HG03280 (cell line): ENCODE measurements at regions not wholly inside any gene's neighbourhood (a gene's known extent, or its start where the extent isn't known, plus 50 kb on each side); places are given as distances from the start of the nearest gene placed in this dataset.

Experiments
- ATAC-seq: cut with Tn5 transposase; IDR thresholded peaks from one replicate; pipeline ENCODE4 v1.9.1; 2021; ENCODE audit warnings: mild to moderate bottlenecking, moderate library complexity; ENCODE audit not compliant: unreplicated experiment

DNA sequence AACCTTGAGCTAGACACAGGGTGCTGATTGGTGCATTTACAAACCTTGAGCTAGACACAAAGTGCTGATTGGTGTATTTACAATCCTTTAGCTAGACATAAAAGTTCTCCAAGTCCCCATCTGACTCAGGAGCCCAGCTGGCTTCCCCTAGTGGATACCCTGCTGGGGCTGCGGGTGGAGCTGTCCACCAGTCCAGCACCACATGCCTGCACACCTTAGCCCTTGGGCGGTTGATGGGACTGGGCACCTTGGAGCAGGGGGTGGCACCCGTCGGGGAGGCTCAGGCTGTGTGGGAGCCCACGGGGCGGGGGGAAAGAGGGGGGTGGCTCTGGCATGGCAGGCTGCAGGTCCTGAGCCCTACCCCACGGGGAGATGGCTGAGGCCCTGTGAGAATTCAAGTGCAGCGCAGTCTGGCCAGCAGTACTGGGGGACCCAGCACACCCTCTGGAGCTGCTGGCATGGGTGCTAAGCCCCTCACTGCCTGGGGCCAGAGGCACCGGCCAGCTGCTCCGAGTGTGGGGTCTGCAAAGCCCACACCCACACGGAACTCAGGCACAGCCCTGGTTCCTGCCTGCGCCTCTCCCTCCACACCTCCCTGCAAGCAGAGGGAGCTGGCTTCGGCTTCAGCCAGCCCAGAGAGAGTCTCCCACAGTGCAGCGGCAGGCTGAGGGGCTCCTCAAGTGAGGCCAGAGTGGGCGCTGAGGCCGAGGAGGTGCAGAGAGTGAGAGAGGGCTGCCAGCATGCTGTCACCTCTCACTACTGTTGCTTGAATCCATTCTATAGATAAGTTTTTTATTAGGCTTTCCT lies 369.8 kb upstream of the SMIM30 start:
- ATAC-seq = no peak

DNA sequence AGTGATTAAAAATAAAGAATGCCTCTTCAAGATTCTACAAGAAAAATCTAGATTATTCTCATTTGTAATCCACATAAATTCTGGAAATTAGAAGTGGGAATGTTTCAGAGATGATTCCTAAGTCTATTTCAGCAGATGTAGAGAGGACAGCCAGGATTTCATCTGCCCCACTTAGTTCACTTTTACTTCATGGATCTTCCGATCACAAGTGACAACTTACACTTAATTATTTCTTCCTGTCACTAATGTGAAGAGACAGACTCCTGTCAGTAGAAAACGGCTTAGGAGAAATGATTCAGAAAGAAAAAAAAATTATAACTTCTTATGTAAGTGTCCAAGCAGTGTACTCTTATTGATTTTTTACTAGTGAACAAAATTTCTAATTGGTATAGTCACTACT lies 368.2 kb upstream of the SMIM30 start:
- no peak for ATAC-seq

DNA sequence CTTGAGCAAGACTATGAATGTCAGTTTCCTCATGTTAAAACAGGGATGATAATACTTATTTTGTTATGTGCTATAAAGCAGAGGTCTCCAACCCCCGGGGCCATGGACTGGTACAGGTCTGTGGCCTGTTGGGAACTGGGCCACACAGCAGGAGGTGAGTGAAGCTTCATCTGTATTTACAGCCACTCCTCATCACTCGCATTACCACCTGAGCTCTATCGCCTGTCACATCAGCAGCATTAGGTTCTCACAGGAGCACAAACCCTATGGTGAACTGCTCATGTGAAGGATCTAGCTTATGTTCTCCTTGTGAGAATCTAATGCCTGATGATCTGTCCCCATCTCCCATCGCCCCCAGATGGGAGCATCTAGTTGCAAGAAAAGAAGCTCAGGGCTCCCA lies 365.3 kb upstream of the SMIM30 start:
- no peak for ATAC-seq

DNA sequence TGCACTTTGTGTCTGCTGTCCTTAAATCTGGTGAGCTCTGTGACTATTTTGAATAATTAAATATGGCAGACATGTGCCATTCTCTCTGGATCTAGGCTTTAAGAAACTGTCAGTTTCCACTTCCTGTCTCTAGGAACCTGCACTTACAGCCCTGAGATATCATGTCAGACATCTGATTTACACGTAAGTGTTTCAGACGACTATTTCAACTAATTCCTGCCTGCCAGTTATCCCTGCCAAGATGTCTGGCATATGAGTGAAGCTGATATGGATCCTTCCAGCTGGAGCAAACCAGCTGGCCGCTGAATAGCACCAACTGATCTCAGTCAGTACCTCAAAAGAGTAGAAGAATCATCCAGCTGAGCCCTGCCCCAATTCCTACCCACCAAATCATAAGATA lies 362.2 kb upstream of the SMIM30 start:
- ATAC-seq = no peak

DNA sequence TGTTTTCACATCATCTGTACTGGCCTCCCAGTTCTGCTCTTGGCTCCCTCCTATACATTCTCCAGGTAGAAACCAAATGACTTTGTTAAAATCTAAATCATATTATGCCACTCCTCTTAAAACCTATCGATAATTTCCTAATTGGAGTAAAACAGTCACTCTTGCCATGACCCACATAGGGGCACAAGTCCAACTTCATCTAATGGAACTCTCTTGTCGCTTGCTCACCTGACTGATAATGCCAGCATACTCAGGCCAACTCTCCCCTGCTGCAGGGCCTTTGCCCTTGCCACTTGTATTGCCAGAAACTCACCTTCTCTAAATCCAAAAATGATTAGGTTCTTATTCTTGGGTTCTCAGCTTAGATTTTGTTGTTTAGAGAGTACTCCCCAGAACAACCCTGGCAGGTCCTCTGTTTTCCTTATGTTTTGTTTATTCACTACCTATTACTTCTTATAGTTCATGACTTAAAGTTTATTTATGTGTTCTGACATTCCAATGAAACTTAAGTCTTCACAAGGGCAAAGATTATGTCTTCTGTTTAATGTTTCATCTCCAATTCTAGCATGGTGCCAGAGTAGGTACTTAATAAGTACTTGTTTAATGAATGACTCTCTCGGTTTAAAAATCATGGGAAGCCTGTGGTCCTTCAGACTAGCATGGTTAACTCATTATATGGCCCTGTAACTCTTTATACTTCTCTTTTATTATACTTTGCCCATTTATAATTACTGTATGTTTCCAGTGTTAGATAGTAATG lies 345.9 kb upstream of the SMIM30 start:
- ATAC-seq = no peak

DNA sequence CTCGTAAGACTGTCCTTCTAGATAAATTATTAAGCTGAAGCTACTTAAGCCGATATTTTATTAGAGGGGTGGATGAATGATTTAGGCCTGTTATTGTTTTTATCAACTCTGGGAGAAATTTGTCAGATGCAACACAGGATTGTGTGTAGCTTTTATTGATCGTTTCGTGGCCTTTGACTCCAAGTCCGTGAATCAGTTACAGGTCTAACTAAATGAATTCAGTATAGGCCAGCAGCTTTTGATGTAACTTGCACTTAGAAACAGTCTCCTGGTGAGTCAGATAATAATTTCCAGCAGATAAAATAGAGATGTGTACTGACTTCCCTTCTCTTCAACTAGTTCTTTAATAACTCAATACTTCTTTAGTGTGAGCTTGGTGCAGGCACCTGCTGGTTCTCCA lies 341.7 kb upstream of the SMIM30 start:
- no peak for ATAC-seq

DNA sequence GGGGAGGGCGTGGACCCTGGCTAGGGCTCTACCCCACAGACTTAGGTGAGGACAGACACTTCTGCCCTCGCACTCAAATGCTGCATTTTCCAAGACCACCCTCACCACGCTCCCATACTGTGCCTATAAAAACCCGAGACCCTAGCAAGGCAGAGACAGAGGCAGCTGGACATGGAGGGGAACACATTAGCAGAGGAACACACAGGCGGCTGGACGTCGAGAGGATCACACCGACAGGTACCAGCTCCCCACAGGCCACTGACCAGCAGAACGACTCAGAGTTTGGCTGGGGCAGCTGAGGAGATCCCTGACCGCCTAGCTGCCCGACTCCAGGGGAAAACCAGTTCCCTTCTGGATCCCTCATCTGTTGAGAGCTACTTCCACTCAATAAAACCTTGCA lies 338.2 kb upstream of the SMIM30 start:
- ATAC-seq = no peak

DNA sequence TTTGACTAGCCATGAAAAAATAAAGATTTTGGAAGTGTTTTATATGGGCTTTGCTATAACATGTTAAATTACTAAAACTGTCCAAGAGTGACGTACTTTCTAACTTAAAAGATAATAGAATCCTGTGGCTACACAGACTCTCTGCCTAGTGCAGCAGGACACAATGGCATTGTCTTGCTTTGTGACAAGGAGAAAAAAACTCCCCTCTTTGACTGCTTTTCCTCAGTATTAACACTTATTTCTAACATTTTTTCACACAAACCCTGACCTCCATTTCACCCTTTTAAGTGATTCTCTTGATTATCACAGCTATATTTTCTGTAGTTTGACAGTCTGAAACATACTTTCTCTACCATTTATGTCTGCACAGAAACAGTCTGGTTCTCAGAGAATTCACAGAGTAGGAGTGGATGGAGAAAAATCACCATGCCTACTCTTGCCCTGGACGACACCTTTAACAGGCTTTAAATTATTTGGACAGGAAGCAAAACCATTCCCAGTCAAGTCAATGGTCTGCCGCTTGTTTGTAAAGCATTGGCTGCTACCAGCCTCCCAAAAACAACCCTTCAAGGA lies 336.3 kb upstream of the SMIM30 start:
- no peak for ATAC-seq

DNA sequence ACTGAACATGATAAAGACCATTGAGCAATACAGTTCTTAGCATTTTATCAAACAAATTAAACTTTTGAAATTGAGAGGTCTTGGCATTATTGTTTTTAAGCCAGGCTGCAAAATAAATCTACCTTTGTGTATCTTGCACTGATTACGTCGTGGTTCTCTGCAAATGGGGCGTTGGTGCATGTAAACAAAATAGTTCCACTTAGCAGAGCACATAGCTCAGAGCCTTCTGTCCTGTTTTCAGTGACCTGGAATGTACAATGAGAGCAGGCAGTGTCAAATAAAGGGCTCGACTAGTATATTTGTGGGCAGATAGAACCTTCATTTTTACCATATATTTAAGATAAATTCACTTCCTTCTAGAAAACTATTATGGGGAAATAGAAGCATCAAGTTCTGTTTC lies 333.9 kb upstream of the SMIM30 start:
- ATAC-seq = no peak

DNA sequence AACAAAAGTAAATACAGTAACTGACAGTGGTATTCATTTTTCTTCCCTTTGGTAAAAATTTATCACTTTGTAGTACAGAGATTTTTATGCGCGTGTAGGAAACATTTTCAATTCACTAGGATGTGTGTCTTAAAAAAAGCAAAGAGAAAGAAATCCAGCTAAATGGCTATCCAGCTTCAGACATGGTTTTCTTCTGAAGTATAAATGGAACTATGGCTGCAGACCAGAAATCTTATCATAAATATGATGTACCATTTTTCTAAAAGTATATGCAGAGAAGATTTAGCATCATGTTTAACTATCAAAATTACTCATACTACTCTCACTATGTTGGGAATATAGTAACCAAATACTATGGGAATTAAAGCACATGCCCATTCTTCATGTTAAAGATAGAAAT lies 328.4 kb upstream of the SMIM30 start:
- no peak for ATAC-seq

DNA sequence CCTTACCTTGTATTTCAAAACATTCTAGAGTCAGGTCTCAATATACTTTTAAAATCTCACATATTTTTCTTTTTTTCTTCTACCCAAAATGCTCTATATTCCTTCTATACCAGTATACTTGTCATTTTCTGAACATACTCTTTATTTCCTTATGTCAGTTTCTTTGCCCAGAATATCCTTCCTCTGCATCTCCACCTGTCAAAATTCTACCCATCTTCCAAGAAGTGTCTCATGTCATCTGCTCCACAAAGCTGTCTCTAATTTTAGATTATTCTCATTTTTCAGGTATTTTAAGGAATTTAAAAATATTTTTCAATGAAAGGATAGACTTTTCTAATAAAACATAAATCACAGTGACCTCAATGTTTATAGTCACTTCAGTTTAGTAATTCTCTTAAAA lies 328.0 kb upstream of the SMIM30 start:
- ATAC-seq = no peak

DNA sequence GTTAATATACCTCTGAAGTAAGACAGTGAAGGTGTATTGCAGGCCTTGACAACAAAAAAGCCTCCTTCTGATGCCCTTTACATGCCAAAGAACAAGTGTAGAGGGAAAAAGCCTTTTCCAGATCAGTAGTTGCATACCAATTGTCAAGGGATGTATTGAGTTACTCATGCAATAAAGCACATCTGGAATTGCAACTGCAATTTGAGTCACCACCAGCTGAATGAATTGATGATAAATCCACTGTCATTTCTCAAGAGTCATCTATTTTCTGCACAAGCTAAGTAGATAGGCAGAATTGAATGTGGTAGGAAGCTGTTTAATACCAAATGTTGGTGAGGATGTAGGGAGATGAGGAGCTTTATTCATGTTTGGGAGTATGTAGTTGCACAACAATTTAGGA lies 325.9 kb upstream of the SMIM30 start:
- no peak for ATAC-seq

DNA sequence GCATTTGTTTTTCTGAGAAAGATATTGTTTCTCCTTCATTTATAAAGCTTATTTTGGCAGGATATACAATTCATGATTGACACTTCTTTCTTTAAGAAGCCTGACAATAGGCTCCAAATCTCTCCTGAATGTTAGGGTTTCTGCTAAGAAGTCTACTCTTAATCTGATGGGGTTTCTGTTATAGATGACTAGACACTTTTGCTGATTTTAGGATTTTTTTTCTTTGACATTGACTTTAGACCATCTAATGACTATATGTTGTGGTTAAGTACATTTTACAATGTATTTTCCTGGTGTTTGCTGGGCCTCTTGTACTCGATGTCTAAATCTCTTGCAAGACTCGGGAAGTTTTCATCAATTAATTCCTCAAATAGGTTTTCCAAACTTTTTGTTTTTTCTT lies 321.8 kb upstream of the SMIM30 start:
- no peak for ATAC-seq

DNA sequence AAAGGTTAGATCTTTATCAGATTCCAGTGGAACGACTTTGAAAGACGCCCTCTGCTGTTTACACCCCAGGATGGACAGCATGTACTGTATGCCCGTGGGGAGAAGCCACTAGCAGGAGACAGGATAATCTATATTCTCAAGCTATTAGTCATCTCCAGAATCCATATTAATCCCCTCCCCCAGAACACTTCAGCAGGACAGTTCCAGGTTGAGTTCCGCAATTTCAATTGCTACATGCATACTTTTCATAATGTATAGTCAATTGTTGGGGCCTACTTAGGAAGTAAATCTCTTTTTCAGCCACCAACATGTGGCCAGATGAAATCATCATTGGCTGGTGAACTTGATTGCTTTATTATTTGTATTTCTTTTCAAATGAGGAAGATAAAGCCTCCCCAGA lies 313.1 kb upstream of the SMIM30 start:
- ATAC-seq = no peak

DNA sequence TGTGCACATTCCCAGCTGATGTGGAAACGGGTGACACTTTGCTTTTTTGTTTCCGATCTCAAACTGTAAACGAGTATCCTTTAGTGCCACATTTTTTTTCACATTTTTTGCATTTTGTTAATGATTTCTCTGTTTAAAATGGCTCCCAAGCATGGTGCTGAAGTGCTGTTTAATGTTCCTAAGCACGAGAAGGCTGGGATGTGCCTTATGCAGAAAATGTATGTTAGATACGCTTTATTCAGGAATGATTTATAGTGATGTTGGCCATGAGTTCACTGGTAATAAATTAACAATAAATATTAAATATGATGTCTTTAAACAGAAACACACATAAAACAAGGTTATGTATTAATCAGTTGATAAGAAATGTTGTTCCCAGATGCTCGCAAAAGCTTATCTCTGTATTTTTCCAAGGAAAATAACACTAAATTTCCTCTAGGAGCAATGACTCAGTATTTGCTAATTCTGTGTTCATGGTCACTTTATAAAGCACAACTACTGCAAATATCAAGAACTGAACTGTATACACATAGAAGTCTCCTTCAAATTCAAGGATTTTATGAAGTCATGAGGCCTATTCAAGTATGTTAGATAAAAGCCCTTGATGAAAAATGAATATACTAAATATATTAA lies 305.9 kb upstream of the SMIM30 start:
- no peak for ATAC-seq

DNA sequence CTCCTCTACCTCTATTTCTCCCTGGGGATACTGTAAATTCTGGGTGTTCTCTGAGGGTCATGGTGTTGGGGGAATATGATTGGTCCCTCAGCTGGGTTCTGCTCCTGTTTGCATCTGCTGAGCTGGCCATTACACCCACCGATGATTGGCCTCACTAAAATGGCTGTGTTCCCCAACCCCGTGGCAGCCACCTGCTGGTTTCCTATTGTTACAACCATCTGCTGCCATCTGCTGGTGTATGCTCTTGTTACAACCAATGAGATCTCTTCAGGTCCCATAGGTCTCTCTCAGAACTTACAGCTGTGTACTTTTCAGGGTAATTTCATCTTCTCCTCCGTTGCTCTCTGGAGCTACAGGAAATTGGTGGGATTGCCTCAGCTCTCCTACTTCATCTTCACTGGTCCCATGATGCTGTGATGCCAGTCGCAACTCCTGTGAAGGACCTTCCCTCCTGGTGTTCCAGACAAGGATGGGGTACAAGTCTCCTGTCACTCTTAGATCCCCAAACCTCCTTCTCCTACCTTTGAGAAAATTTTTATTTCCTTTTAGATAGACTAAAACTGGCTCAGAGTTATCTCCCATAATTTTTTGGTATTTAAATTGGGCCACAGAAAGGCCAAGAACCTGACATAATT lies 303.5 kb upstream of the SMIM30 start:
- ATAC-seq = peak; percentile 100

DNA sequence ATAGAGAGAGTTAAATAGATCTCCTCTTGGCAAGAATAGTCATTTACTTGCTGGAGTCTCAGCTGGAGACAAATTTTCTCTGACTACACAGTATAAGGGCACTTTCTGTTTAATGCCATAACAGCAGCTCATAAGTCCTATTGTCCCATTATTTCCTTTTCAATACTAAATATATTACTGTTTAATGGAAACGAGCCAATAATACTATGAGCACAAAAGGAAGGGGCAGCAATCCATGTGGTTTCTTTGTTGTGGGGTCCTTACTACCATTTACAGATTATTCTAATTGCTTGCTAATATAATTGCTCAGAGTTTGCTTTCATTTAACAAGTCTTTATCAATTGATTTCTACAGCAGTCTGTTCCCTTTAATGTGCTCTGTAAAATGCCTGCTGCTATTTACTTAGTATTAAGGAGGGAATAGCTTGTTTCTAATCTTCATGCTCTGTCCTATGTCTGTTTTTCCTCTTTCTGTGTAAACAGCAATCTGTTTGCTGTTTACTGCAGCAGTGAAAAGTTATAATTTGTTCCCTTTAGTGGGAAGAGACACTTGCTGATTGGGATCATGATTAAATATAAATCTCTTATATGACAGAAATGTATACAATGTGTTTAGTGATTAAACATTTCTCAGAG lies 296.2 kb upstream of the SMIM30 start:
- ATAC-seq = no peak

DNA sequence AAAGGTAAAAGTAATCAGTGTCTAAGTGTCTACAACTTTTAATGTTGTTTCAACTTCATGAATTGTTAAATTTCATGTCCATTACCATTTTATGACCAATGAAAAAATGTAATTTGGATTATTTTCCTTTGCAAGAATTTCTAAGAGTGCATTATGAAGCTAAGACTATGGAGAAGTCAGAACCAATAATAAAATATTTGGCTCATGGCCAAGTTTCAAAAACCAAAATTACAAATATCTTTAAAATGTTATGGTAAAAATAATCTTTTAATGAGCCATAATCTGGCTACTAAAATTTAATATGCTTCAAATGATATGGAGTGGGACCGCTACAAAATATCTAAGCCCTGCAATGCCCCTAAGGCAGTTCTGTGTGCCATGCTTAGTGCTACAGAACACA lies 294.1 kb upstream of the SMIM30 start:
- no peak for ATAC-seq

DNA sequence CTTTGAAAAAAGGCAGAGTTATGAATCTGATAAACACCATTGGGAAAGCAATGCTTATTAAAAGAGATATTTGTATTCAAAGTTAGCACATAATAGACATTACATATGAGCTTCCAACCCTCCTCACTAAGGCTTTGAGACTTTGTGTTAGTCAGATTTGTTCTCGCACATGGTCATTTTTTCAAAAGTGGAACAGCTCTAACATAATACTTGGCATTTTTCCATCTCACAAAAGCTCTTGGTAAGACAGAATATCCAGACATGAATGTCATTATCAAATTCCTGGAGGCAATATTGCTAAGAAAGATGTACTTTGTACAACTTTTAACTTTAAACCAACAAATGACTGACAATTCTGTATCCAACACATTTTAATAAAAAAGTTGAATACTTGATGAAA lies 292.4 kb upstream of the SMIM30 start:
- ATAC-seq = no peak

DNA sequence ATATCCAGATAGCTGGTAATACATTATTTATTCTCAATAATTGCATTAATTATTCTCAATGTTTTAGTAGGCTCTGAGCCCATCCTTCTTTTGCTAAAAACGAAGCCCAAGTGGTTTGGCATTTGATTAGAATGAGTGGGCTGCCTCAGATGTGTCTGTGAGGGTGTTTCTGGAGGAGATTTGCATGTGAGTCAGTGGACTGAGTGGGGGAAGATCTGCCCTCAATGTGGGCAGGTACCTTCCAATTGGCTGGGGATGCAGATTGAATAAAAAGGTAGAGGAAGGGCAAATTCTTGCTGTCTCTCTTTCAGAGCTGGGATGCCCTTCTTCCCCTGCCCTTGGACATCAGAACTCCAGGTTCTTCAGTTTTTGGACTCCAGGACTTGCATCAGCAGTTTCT lies 290.6 kb upstream of the SMIM30 start:
- no peak for ATAC-seq
